ENCODE measurements at regions not wholly inside any gene's neighbourhood (a gene's known extent, or its start where the extent isn't known, plus 50 kb on each side); places are given as distances from the start of the nearest gene placed in this dataset.

GRCh38 chr11:107078375-107078774 lies 60.1 kb upstream of the GUCY1A2 start:
- Mint-ChIP-seq H3K27ac (no peak overlapping the region), H3K36me3 (no peaks in the 10 kb centered on the region), H3K4me3 (no peak overlapping the region), H3K27me3 (no peaks in the 10 kb centered on the region), H3K9me3 (peaks cover 12% of the 10 kb centered on the region), H3K4me1 (ENCODE audit: unreplicated experiment) (no peaks in the 10 kb centered on the region)
- DNase-seq (ENCODE audit: extremely low spot score, unreplicated experiment), result no peak
- TF ChIP-seq CTCF (conservative IDR thresholded peaks at IDR 0.05), result no peak

DNA sequence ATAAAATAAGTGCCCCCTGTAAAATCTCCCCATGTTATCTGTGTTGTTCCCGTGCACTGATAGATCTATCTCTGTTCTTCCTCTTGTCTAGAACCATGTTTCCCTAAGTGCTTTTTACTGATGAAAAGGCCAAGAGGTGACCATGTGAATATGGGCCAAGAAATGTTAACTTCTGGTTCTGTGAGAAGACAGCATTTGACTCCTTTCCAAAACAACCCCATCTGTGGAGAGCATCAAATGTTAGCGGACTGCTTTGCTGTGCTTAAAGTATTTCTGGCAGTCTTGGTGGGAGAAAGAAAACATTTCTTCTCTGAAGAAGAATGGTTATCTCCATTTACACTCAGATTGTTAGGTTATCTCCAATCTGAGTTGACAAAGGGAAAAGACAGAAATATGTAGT lies 58.6 kb upstream of the GUCY1A2 start:
- no peak for DNase-seq (ENCODE audit: extremely low spot score, unreplicated experiment)
- H3K9me3 Mint-ChIP-seq, result peaks cover 7% of the 10 kb centered on the region
- no peaks in the 10 kb centered on the region for H3K27me3 Mint-ChIP-seq
- no peak overlapping the region for H3K27ac Mint-ChIP-seq
- no peak for TF ChIP-seq CTCF (conservative IDR thresholded peaks at IDR 0.05)
- no peaks in the 10 kb centered on the region for H3K4me1 Mint-ChIP-seq (ENCODE audit: unreplicated experiment)
- no peaks in the 10 kb centered on the region for H3K36me3 Mint-ChIP-seq
- H3K4me3 Mint-ChIP-seq, result no peak overlapping the region

- no peak overlapping the region for H3K4me3 Mint-ChIP-seq
- H3K27me3 Mint-ChIP-seq, result no peaks in the 10 kb centered on the region
- H3K9me3 Mint-ChIP-seq, result no peaks in the 10 kb centered on the region
- no peak overlapping the region for H3K27ac Mint-ChIP-seq
- no peaks in the 10 kb centered on the region for H3K4me1 Mint-ChIP-seq (ENCODE audit: unreplicated experiment)
- no peaks in the 10 kb centered on the region for H3K36me3 Mint-ChIP-seq
- TF ChIP-seq CTCF (conservative IDR thresholded peaks at IDR 0.05), result no peak
- no peak for DNase-seq (ENCODE audit: extremely low spot score, unreplicated experiment)
These were observed 52.9 kb upstream of the GUCY1A2 start for GRCh38 chr11:107071129-107071528.
